ENCODE measurements at regions not wholly inside any gene's neighbourhood (a gene's known extent, or its start where the extent isn't known, plus 50 kb on each side); places are given as distances from the start of the nearest gene placed in this dataset.

DNA sequence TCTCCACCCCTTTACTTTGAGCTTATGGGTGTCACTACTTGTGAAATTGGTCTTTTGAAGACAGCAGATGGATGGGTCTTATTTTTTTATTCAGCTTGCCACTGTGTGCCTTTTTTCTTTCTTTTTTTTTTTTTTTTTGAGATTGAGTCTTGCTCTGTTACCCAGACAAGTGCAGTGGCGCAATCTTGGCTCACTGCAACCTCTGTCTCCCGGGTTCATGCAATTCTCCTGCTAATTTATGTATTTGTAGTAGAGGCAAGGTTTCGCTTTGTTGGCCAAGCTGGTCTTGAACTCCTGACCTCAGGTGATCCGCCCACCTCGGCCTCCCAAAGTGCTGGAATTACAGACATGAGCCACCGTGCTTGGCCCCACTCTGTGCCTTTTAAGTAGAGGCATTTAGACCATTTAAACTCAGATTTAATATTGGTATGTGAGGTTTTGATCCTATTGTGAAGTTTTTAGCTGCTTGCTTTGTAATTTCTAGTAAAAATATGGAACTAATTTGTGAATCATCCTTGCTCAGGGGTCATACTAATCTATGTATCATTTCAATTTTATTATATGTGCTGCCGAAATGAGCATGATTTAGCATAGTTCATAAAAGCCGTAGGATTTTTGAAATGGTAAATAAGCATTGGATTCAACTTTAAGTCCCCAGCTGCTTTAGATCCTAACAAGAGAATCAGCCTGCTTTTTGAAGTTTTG is 584.5 kb downstream of the SLITRK1 start:
- no peaks in the 10 kb centered on the region for H3K4me1 ChIP-seq
- DNase-seq = peak; percentile 12 to 41
- H3K27ac ChIP-seq = no peak overlapping the region
- H3K27me3 ChIP-seq = no peaks in the 10 kb centered on the region
- H3K4me3 ChIP-seq (replicated peaks in 1 of 3) = no peak overlapping the region
- intact Hi-C loops (cut with DNase I) = no loop called here
- 35 to 41% methylated on average over 8 of the region's 8 CpGs for WGBS, 2 donors
- TF ChIP-seq, protein P1, sequence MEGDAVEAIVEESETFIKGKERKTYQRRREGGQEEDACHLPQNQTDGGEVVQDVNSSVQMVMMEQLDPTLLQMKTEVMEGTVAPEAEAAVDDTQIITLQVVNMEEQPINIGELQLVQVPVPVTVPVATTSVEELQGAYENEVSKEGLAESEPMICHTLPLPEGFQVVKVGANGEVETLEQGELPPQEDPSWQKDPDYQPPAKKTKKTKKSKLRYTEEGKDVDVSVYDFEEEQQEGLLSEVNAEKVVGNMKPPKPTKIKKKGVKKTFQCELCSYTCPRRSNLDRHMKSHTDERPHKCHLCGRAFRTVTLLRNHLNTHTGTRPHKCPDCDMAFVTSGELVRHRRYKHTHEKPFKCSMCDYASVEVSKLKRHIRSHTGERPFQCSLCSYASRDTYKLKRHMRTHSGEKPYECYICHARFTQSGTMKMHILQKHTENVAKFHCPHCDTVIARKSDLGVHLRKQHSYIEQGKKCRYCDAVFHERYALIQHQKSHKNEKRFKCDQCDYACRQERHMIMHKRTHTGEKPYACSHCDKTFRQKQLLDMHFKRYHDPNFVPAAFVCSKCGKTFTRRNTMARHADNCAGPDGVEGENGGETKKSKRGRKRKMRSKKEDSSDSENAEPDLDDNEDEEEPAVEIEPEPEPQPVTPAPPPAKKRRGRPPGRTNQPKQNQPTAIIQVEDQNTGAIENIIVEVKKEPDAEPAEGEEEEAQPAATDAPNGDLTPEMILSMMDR (IDR thresholded peaks at IDR 0.05) = no peak
- no peak for TF ChIP-seq POLR2A (IDR thresholded peaks at IDR 0.05)
- H3K36me3 ChIP-seq = no peaks in the 10 kb centered on the region
- no peaks in the 10 kb centered on the region for H3K9me3 ChIP-seq

DNA sequence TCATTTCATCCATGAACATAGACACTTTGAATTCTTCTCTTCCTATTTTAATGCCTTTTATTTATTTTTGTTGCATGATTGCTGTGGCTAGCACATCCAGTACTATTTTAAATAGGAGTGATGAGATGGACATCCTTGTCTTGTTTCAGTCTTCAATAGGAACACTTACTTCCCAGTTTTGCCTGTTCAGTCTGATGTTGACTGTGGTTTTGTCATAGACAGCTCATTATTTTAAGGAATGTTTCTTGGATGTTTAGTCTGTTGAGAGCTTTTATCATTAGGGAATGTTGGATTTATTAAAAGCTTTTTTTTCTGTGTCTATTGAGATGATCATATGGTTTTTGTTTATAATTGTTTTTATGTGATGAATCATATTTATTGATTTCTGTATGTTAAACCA is 586.6 kb downstream of the SLITRK1 start:
- no peak for DNase-seq
- intact Hi-C loops (cut with DNase I) = no loop called here
- Histone ChIP-seq H3K4me3 (replicated peaks in 1 of 3) (no peak overlapping the region), H3K9me3 (no peaks in the 10 kb centered on the region), H3K27me3 (no peaks in the 10 kb centered on the region), H3K27ac (no peak overlapping the region), H3K36me3 (no peaks in the 10 kb centered on the region), H3K4me1 (no peaks in the 10 kb centered on the region)
- TF ChIP-seq POLR2A (IDR thresholded peaks at IDR 0.05) = no peak
- TF ChIP-seq, protein P1 (IDR thresholded peaks at IDR 0.05) = no peak

DNA sequence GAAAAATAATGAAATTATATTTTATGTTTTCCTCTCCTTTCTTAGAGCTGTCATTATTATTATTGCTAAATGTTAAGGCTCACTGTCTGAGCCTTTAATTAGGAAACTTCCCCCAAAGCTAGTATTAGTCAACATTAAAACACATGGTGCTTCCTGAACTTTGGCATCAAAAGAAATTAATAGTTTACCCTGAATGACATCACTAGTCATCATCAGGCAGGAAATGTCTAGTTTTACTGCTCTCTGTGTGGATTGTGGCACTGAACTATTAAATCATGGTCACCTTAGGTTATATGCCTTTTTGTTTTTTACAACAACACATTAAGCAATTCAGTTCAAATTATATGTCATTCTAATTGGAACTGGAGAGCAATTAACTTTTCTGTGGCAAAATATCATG is 595.5 kb downstream of the SLITRK1 start:
- DNase-seq = no peak
- TF ChIP-seq, protein P1 (IDR thresholded peaks at IDR 0.05) = no peak
- no peak for TF ChIP-seq POLR2A (IDR thresholded peaks at IDR 0.05)
- no peak overlapping the region for H3K27ac ChIP-seq
- no peaks in the 10 kb centered on the region for H3K27me3 ChIP-seq
- no peaks in the 10 kb centered on the region for H3K4me1 ChIP-seq
- no peak overlapping the region for H3K4me3 ChIP-seq (replicated peaks in 1 of 3)
- H3K36me3 ChIP-seq = no peaks in the 10 kb centered on the region
- intact Hi-C loops (cut with DNase I) = no loop called here
- no peaks in the 10 kb centered on the region for H3K9me3 ChIP-seq

DNA sequence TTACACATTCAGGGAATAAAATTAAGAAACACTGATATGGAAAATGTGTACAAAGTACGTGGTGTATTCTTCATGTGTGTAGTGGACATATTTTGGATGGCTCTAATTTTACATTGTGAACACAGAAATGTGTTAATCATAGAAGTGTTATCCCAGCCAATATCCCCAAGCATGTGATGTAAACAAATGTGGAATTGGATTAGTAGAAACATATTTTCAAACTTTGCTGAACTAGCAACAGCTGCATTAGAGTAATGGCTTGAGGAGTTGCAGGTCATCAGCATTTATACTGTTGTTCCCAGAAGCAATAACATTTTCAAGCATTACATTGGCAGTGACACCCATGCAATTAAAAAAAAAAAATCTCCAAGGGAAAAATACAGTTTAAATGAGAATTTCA is 600.6 kb downstream of the SLITRK1 start:
- DNase-seq = no peak
- Histone ChIP-seq H3K4me1 (no peaks in the 10 kb centered on the region), H3K36me3 (no peaks in the 10 kb centered on the region), H3K27me3 (no peaks in the 10 kb centered on the region), H3K4me3 (replicated peaks in 1 of 3) (no peak overlapping the region), H3K27ac (no peak overlapping the region), H3K9me3 (no peaks in the 10 kb centered on the region)
- WGBS, 2 donors = 68 to 76% methylated on average over 1 of the region's 1 CpG
- intact Hi-C loops (cut with DNase I) = no loop called here
- TF ChIP-seq, protein P1 (IDR thresholded peaks at IDR 0.05) = no peak
- no peak for TF ChIP-seq POLR2A (IDR thresholded peaks at IDR 0.05)

DNA sequence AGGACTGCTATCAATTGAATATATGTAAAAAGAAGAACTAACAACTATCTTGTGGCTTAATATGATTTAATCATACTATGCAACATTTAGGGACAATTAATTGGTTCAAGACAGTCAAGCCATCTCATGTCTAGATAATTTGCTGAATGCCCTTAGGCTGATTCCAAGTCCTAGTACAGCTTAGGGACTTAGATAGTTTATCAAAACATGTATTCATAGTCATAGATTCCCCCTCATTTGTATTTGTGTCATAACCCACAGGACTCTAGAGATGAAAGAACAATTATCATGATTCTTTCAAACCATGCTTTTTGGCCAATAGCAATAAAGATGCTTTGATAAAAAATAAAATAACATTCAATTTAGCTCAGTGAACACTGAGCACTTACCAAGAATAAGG is 607.6 kb downstream of the SLITRK1 start:
- TF ChIP-seq, protein P1 (IDR thresholded peaks at IDR 0.05) = no peak
- no peak for TF ChIP-seq POLR2A (IDR thresholded peaks at IDR 0.05)
- no peak for DNase-seq
- Histone ChIP-seq H3K36me3 (no peaks in the 10 kb centered on the region), H3K4me1 (no peaks in the 10 kb centered on the region), H3K27ac (no peak overlapping the region), H3K27me3 (no peaks in the 10 kb centered on the region), H3K9me3 (no peaks in the 10 kb centered on the region), H3K4me3 (replicated peaks in 1 of 3) (no peak overlapping the region)
- intact Hi-C loops (cut with DNase I) = no loop called here
